ENCODE measurements at regions not wholly inside any gene's neighbourhood (a gene's known extent, or its start where the extent isn't known, plus 50 kb on each side); places are given as distances from the start of the nearest gene placed in this dataset.

GRCh38 chr13:80510686-80511085, 169.8 kb upstream of the SPRY2 start:
- H3K4me3 Mint-ChIP-seq: no peak overlapping the region
- ChIA-PET CTCF (no interaction called here), POLR2A (no interaction called here)

GRCh38 chr13:80509264-80509663, 168.3 kb upstream of the SPRY2 start:
- POLR2A ChIA-PET: no interaction called here
- H3K27me3 Mint-ChIP-seq: no peaks in the 10 kb centered on the region
- CTCF ChIA-PET: no interaction called here
- H3K9me3 Mint-ChIP-seq: peaks cover 19% of the 10 kb centered on the region
- TF ChIP-seq, protein P1, sequence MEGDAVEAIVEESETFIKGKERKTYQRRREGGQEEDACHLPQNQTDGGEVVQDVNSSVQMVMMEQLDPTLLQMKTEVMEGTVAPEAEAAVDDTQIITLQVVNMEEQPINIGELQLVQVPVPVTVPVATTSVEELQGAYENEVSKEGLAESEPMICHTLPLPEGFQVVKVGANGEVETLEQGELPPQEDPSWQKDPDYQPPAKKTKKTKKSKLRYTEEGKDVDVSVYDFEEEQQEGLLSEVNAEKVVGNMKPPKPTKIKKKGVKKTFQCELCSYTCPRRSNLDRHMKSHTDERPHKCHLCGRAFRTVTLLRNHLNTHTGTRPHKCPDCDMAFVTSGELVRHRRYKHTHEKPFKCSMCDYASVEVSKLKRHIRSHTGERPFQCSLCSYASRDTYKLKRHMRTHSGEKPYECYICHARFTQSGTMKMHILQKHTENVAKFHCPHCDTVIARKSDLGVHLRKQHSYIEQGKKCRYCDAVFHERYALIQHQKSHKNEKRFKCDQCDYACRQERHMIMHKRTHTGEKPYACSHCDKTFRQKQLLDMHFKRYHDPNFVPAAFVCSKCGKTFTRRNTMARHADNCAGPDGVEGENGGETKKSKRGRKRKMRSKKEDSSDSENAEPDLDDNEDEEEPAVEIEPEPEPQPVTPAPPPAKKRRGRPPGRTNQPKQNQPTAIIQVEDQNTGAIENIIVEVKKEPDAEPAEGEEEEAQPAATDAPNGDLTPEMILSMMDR (IDR thresholded peaks at IDR 0.05): no peak
- intact Hi-C loops (cut with micrococcal nuclease): no loop called here
- DNase-seq (no peak), ATAC-seq (ENCODE audit: low read depth) (no peak)
- H3K27ac Mint-ChIP-seq: no peak overlapping the region
- no peak overlapping the region for H3K4me3 Mint-ChIP-seq
- peaks cover 5% of the 10 kb centered on the region for H3K4me1 Mint-ChIP-seq
- H3K36me3 Mint-ChIP-seq (ENCODE audit: low read depth): no peaks in the 10 kb centered on the region

More at GRCh38 chr13:80510686-80511085, 169.8 kb upstream of the SPRY2 start:
- TF ChIP-seq, protein P1 (IDR thresholded peaks at IDR 0.05): no peak
- Mint-ChIP-seq H3K4me1 (no peaks in the 10 kb centered on the region), H3K9me3 (peaks cover 16% of the 10 kb centered on the region), H3K27ac (no peak overlapping the region), H3K36me3 (ENCODE audit: low read depth) (no peaks in the 10 kb centered on the region), H3K27me3 (no peaks in the 10 kb centered on the region)
- intact Hi-C loops (cut with micrococcal nuclease): no loop called here
- DNase-seq (no peak), ATAC-seq (ENCODE audit: low read depth) (no peak)

- Mint-ChIP-seq H3K36me3 (ENCODE audit: low read depth) (no peaks in the 10 kb centered on the region), H3K27me3 (no peaks in the 10 kb centered on the region), H3K27ac (no peak overlapping the region), H3K4me1 (peaks cover 5% of the 10 kb centered on the region), H3K9me3 (peaks cover 19% of the 10 kb centered on the region), H3K4me3 (no peak overlapping the region)
- intact Hi-C loops (cut with micrococcal nuclease): no loop called here
- DNase-seq (no peak), ATAC-seq (ENCODE audit: low read depth) (no peak)
- TF ChIP-seq, protein P1 (IDR thresholded peaks at IDR 0.05): no peak
- POLR2A ChIA-PET: no interaction called here
- CTCF ChIA-PET: no interaction called here
These were observed 167.1 kb upstream of the SPRY2 start for GRCh38 chr13:80508031-80508430.

GRCh38 chr13:80504453-80504852, 163.5 kb upstream of the SPRY2 start:
- TF ChIP-seq, protein P1 (IDR thresholded peaks at IDR 0.05): no peak
- Mint-ChIP-seq H3K27ac (no peak overlapping the region), H3K4me3 (no peak overlapping the region), H3K27me3 (no peaks in the 10 kb centered on the region), H3K4me1 (peaks cover 5% of the 10 kb centered on the region), H3K9me3 (peaks cover 19% of the 10 kb centered on the region), H3K36me3 (ENCODE audit: low read depth) (no peaks in the 10 kb centered on the region)
- POLR2A ChIA-PET: no interaction called here
- no peak for ATAC-seq (ENCODE audit: low read depth)
- intact Hi-C loops (cut with micrococcal nuclease): no loop called here
- no peak for DNase-seq
- CTCF ChIA-PET: no interaction called here

DNA sequence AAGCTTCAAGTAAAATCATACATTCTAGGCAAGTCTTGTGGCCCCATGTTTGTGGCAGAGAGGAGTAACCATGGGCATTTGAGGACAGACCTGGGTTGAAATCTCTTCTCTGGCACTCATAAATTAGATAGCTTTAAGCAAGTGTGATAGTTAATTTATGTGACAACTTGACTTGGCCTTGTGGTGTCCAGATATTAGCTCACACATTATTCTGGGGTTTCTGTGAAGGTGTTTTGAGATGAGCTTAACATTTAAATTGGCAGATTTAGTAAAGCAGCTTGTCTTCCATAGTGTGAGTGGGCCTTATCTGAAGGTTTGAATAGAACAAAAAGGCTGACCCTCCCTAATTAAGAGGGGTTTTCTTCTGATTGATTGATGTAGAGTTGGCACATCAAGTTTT, 161.4 kb upstream of the SPRY2 start:
- no peak for ATAC-seq (ENCODE audit: low read depth)
- Mint-ChIP-seq H3K27ac (no peak overlapping the region), H3K4me1 (peaks cover 5% of the 10 kb centered on the region), H3K36me3 (ENCODE audit: low read depth) (no peaks in the 10 kb centered on the region), H3K4me3 (no peak overlapping the region), H3K9me3 (peaks cover 19% of the 10 kb centered on the region), H3K27me3 (no peaks in the 10 kb centered on the region)
- POLR2A ChIA-PET: no interaction called here
- TF ChIP-seq, protein P1 (IDR thresholded peaks at IDR 0.05): no peak
- intact Hi-C loops (cut with micrococcal nuclease): no loop called here
- CTCF ChIA-PET: no interaction called here
- no peak for DNase-seq
